GM23338 (cell line): ENCODE measurements at regions not wholly inside any gene's neighbourhood (a gene's known extent, or its start where the extent isn't known, plus 50 kb on each side); places are given as distances from the start of the nearest gene placed in this dataset.

Source experiments
- ATAC-seq: fragments of 200-7000 bp; cut with Tn5 transposase; 3 replicates; pipeline ENCODE4 v1.9.1; 2020
- DNase-seq: peaks from one replicate; pipeline ENCODE4 v3.0.0-alpha.2; 2015; ENCODE audit warnings: low spot score
- H2AFZ ChIP-seq: fragments of 200-600 bp; sonication (generic); 2 replicates; pipeline ENCODE4 v1.8.0; 2016; ENCODE audit warnings: antibody characterized with exemption, mild to moderate bottlenecking, moderate library complexity
- H3F3A ChIP-seq: fragments of 200-600 bp; sonication (generic); replicated peaks from 2 replicates; pipeline ENCODE4 v1.8.0; 2017; ENCODE audit warnings: antibody characterized with exemption, mixed run types, low read depth
- H3K27ac ChIP-seq: fragments of 200-600 bp; sonication (generic); 2 replicates; pipeline ENCODE4 v1.6.1; 2016; ENCODE audit warnings: low read depth
- H3K27me3 ChIP-seq: fragments of 200-600 bp; sonication (generic); 2 replicates; pipeline ENCODE4 v1.8.0; 2016; ENCODE audit warnings: mild to moderate bottlenecking, mixed run types, moderate library complexity; ENCODE audit not compliant: insufficient read depth
- H3K36me3 ChIP-seq: fragments of 200-600 bp; sonication (generic); 2 replicates; pipeline ENCODE4 v1.8.0; 2016; ENCODE audit warnings: mild to moderate bottlenecking; ENCODE audit not compliant: insufficient read depth
- H3K4me1 ChIP-seq: fragments of 200-600 bp; sonication (generic); 2 replicates; pipeline ENCODE4 v1.8.0; 2016; ENCODE audit warnings: mild to moderate bottlenecking, moderate library complexity; ENCODE audit not compliant: insufficient read depth
- H3K4me2 ChIP-seq: fragments of 200-600 bp; sonication (generic); 2 replicates; pipeline ENCODE4 v1.7.1; 2017; ENCODE audit warnings: mixed run types
- H3K4me3 ChIP-seq: fragments of 200-600 bp; sonication (generic); 2 replicates; pipeline ENCODE4 v1.6.1; 2016; ENCODE audit warnings: mixed run types
- H3K79me2 ChIP-seq: fragments of 200-600 bp; sonication (generic); replicated peaks from 2 replicates; pipeline ENCODE4 v1.8.0; 2017; ENCODE audit warnings: mild to moderate bottlenecking; ENCODE audit not compliant: insufficient read depth
- H3K9me2 ChIP-seq: fragments of 200-600 bp; sonication (generic); 2 replicates; pipeline ENCODE4 v1.8.0; 2017; ENCODE audit not compliant: insufficient read depth
- H4K20me1 ChIP-seq: fragments of 200-600 bp; sonication (generic); replicated peaks from 2 replicates; pipeline ENCODE4 v1.8.0; 2017; ENCODE audit warnings: mild to moderate bottlenecking; ENCODE audit not compliant: insufficient read depth
- H3K27ac Mint-ChIP-seq: 2 replicates; pipeline ENCODE4 v1.8.0; 2020; ENCODE audit warnings: inconsistent platforms, mild to moderate bottlenecking, moderate library complexity, mixed read lengths
- H3K27me3 Mint-ChIP-seq: 3 replicates; pipeline ENCODE4 v1.8.0; 2022; ENCODE audit warnings: low read depth, mild to moderate bottlenecking, moderate library complexity, mixed read lengths, inconsistent platforms; ENCODE audit not compliant: insufficient read depth, poor library complexity
- H3K36me3 Mint-ChIP-seq: 3 replicates; pipeline ENCODE4 v1.8.0; 2021; ENCODE audit warnings: low read depth, mild to moderate bottlenecking, inconsistent platforms, moderate library complexity, mixed read lengths
- H3K4me1 Mint-ChIP-seq: 3 replicates; pipeline ENCODE4 v1.8.0; 2020; ENCODE audit warnings: mild to moderate bottlenecking, inconsistent platforms, mixed read lengths
- H3K4me3 Mint-ChIP-seq: 3 replicates; pipeline ENCODE4 v1.8.0; 2021; ENCODE audit warnings: moderate library complexity, mild to moderate bottlenecking, inconsistent platforms, mixed read lengths
- H3K9me3 Mint-ChIP-seq: 3 replicates; pipeline ENCODE4 v1.8.0; 2020; ENCODE audit warnings: moderate library complexity, mild to moderate bottlenecking, inconsistent platforms, mixed read lengths
- CREB1 ChIP-seq: fragments of 250-450 bp; sonication (Bioruptor Pico); IDR thresholded peaks from 2 replicates; pipeline ENCODE4 v1.5.0; 2020; ENCODE audit warnings: low read depth, mild to moderate bottlenecking, moderate library complexity
- ETS1 ChIP-seq: IDR thresholded peaks from 2 replicates; pipeline ENCODE4 v1.6.1; 2016; ENCODE audit warnings: antibody characterized with exemption
- EZH2 ChIP-seq: fragments of 200-600 bp; sonication (generic); IDR thresholded peaks from one replicate; pipeline ENCODE4 v1.8.0; 2017; ENCODE audit warnings: antibody characterized with exemption, mild to moderate bottlenecking, low read depth; ENCODE audit not compliant: unreplicated experiment
- EZH2phosphoT487 ChIP-seq: fragments of 200-600 bp; sonication (generic); IDR thresholded peaks from one replicate; pipeline ENCODE4 v1.8.1; 2018; ENCODE audit warnings: antibody characterized with exemption; ENCODE audit not compliant: unreplicated experiment
- JUNB ChIP-seq: IDR thresholded peaks from one replicate; pipeline ENCODE4 v1.6.1; 2016; ENCODE audit warnings: antibody characterized with exemption; ENCODE audit not compliant: unreplicated experiment
- POLR2AphosphoS5 ChIP-seq: IDR thresholded peaks from 2 replicates; pipeline ENCODE4 v1.6.1; 2016; ENCODE audit warnings: antibody characterized with exemption, low read depth
- REST ChIP-seq: IDR thresholded peaks from one replicate; pipeline ENCODE4 v1.6.1; 2018; ENCODE audit warnings: antibody characterized with exemption; ENCODE audit not compliant: unreplicated experiment
- STAT1 ChIP-seq: IDR thresholded peaks from one replicate; pipeline ENCODE4 v1.6.1; 2016; ENCODE audit warnings: antibody characterized with exemption; ENCODE audit not compliant: unreplicated experiment
- ZNF114 ChIP-seq: fragments of 250-450 bp; sonication (Bioruptor Pico); IDR thresholded peaks from 2 replicates; pipeline ENCODE4 v1.5.0; 2020; ENCODE audit warnings: mild to moderate bottlenecking, moderate library complexity
- ZNF331 ChIP-seq: fragments of 250-450 bp; sonication (Bioruptor Pico); IDR thresholded peaks from 2 replicates; pipeline ENCODE4 v1.5.0; 2020; ENCODE audit warnings: low read depth, mild to moderate bottlenecking, moderate library complexity
- ZNF462 ChIP-seq: fragments of 250-450 bp; sonication (Bioruptor Pico); IDR thresholded peaks from 2 replicates; pipeline ENCODE4 v1.5.0; 2020; ENCODE audit warnings: mild to moderate bottlenecking, moderate library complexity

- no peak for DNase-seq
- H3K4me1 Mint-ChIP-seq = no peaks in the 10 kb centered on the region
- H3K79me2 ChIP-seq = no peaks in the 10 kb centered on the region
- no peaks in the 10 kb centered on the region for H3K4me1 ChIP-seq
- no peaks in the 10 kb centered on the region for H4K20me1 ChIP-seq
- H3F3A ChIP-seq = no peaks in the 10 kb centered on the region
- no peak overlapping the region for H3K4me3 Mint-ChIP-seq
- H3K27ac Mint-ChIP-seq = no peak overlapping the region
- peaks cover 9% of the 10 kb centered on the region; the same call in 2 of the 3 replicates for H3K36me3 Mint-ChIP-seq
- peaks cover 26% of the 10 kb centered on the region for H3K27me3 ChIP-seq
- peaks cover 3% of the 10 kb centered on the region; the same call in 1 of the 2 replicates for H3K36me3 ChIP-seq
- H3K9me2 ChIP-seq = no peaks in the 10 kb centered on the region
- H3K27me3 Mint-ChIP-seq = peaks cover 12% of the 10 kb centered on the region
- H3K9me3 Mint-ChIP-seq = peaks cover 24% of the 10 kb centered on the region
- H3K4me3 ChIP-seq = no peak overlapping the region
- no peak overlapping the region for H3K4me2 ChIP-seq
- H3K27ac ChIP-seq = no peak overlapping the region
- H2AFZ ChIP-seq = no peak overlapping the region
- TF ChIP-seq ETS1 = no peak
- no peak for TF ChIP-seq EZH2
- TF ChIP-seq REST = no peak
- no peak for TF ChIP-seq POLR2AphosphoS5
- TF ChIP-seq JUNB = no peak
- no peak for TF ChIP-seq ZNF114 (CRISPR knock-in tag)
- TF ChIP-seq STAT1 = no peak
- TF ChIP-seq ZNF331 (CRISPR knock-in tag) = no peak
- no peak for TF ChIP-seq EZH2phosphoT487
- TF ChIP-seq ZNF462 (CRISPR knock-in tag) = no peak
- TF ChIP-seq CREB1 (CRISPR knock-in tag) = no peak
- ATAC-seq = no peak
Observed at GRCh38 chr12:41941079-41941478, 203.6 kb downstream of the GXYLT1 start.
